Natural killer cell (primary cell): ENCODE measurements at regions not wholly inside any gene's neighbourhood (a gene's known extent, or its start where the extent isn't known, plus 50 kb on each side); places are given as distances from the start of the nearest gene placed in this dataset.

Experiments used
- ATAC-seq, 3 donors: fragments of 150-1000 bp in 2 of 3; fragments of 200-7000 bp in 1 of 3; cut with Tn5 transposase; 1 replicate in 1 of 3; 2 replicates in 2 of 3; pipeline ENCODE4 v1.10.0; 2021; ENCODE audit warnings: mild to moderate bottlenecking in 2 of 3, moderate library complexity in 2 of 3
- DNase-seq, 2 donors: peaks; one replicate each; pipeline versions ENCODE4 v3.0.0 to v3.0.0-alpha.2; 2013 to 2021; ENCODE audit warnings: mixed read lengths in 1 of 2
- H3K27ac ChIP-seq: one replicate; pipeline ENCODE4 v1.5.1; 2013; ENCODE audit warnings: mild to moderate bottlenecking, low read length
- H3K27me3 ChIP-seq: one replicate; pipeline ENCODE4 v1.6.1; 2013; ENCODE audit warnings: low read length; ENCODE audit not compliant: control insufficient read depth, insufficient read depth
- H3K36me3 ChIP-seq: one replicate; pipeline ENCODE4 v1.6.1; 2013; ENCODE audit warnings: low read length; ENCODE audit not compliant: control insufficient read depth, insufficient read depth
- H3K4me1 ChIP-seq: one replicate; pipeline ENCODE4 v1.6.1; 2013; ENCODE audit warnings: low read length; ENCODE audit not compliant: control insufficient read depth, insufficient read depth
- H3K4me3 ChIP-seq: one replicate; pipeline ENCODE4 v1.5.1; 2013; ENCODE audit warnings: low read length
- H3K9me3 ChIP-seq: one replicate; pipeline ENCODE4 v1.6.1; 2013; ENCODE audit warnings: low read length; ENCODE audit not compliant: control insufficient read depth, insufficient read depth
- H3K27ac Mint-ChIP-seq, 2 donors: one replicate each; pipeline ENCODE4 v1.8.0; 2022; ENCODE audit warnings: mild to moderate bottlenecking in 2 of 2, mixed read lengths in 2 of 2, moderate library complexity in 1 of 2
- H3K27me3 Mint-ChIP-seq, 2 donors: one replicate each; pipeline ENCODE4 v1.8.0; 2022; ENCODE audit warnings: low read depth in 2 of 2, mixed read lengths in 2 of 2
- H3K36me3 Mint-ChIP-seq: one replicate; pipeline ENCODE4 v1.8.0; 2022; ENCODE audit warnings: mixed read lengths
- H3K4me1 Mint-ChIP-seq, 2 donors: one replicate each; pipeline ENCODE4 v1.8.0; 2022; ENCODE audit warnings: mixed read lengths in 2 of 2
- H3K4me3 Mint-ChIP-seq: one replicate; pipeline ENCODE4 v1.8.0; 2022; ENCODE audit warnings: mild to moderate bottlenecking, moderate library complexity, mixed read lengths
- H3K9me3 Mint-ChIP-seq, 2 donors: one replicate each; pipeline ENCODE4 v1.8.0; 2022; ENCODE audit warnings: mixed read lengths in 2 of 2
- CTCF ChIP-seq: fragments of 200-600 bp; IDR thresholded peaks from one replicate; pipeline ENCODE4 v1.8.0; 2022; ENCODE audit warnings: antibody characterized with exemption
- whole genome bisulfite sequencing: methylation state at CpG from one replicate; pipeline ENCODE4 v1.1.7; 2013; ENCODE audit warnings: missing lambda C conversion rate; ENCODE audit not compliant: insufficient coverage; 5-methylcytosine and 5-hydroxymethylcytosine counted together
- intact Hi-C: fragments of 100-400 bp; cut with micrococcal nuclease; formaldehyde crosslinking; loops from one replicate; pipeline ENCODE4 v1.14.2; 2022

GRCh38 chr11:134843735-134844134, 431.7 kb upstream of the B3GAT1 start:
- H3K27me3 Mint-ChIP-seq, result peaks cover 6 to 9% of the 10 kb centered on the region in 2 donors
- no peaks in the 10 kb centered on the region for H3K4me1 Mint-ChIP-seq
- TF ChIP-seq CTCF, result no peak
- ATAC-seq, result no peak
- Histone ChIP-seq H3K4me1 (no peaks in the 10 kb centered on the region), H3K27me3 (no peaks in the 10 kb centered on the region), H3K4me3 (no peak overlapping the region), H3K27ac (no peak overlapping the region), H3K36me3 (no peaks in the 10 kb centered on the region), H3K9me3 (no peaks in the 10 kb centered on the region)
- no peak overlapping the region for H3K4me3 Mint-ChIP-seq
- intact Hi-C loops, result no loop called here
- DNase-seq, result no peak
- WGBS, result 82% methylated on average over 9 of the region's 9 CpGs
- H3K36me3 Mint-ChIP-seq, result no peaks in the 10 kb centered on the region
- H3K27ac Mint-ChIP-seq, result no peak overlapping the region
- H3K9me3 Mint-ChIP-seq, result no peaks in the 10 kb centered on the region

DNA sequence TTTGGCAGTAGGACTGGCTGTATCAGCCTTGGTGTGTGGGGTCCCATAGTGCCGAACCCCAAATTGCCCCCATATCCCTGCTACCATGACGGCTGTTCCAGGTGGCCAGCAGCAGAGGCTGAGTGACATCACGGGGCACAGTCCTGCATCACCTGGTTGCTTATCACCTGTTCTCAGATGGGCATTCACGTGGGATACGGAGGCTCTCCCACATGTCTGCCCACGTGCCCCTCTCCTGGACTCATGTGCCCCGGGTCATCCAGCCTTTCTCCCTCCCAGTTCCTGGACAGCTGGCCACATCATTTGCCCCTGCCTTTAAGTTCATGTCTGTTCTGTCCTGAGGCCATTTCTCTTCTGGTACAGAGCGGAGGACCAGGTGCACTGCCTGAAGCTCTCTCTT, 431.0 kb upstream of the B3GAT1 start:
- Mint-ChIP-seq H3K9me3 (no peaks in the 10 kb centered on the region), H3K27me3 (peaks cover 6 to 9% of the 10 kb centered on the region in 2 donors), H3K4me1 (no peaks in the 10 kb centered on the region), H3K36me3 (no peaks in the 10 kb centered on the region), H3K27ac (no peak overlapping the region), H3K4me3 (no peak overlapping the region)
- no peaks in the 10 kb centered on the region for H3K27me3 ChIP-seq
- H3K4me1 ChIP-seq, result no peaks in the 10 kb centered on the region
- intact Hi-C loops, result no loop called here
- H3K36me3 ChIP-seq, result no peaks in the 10 kb centered on the region
- TF ChIP-seq CTCF, result no peak
- no peak overlapping the region for H3K4me3 ChIP-seq
- DNase-seq, result no peak
- ATAC-seq, result no peak
- 84% methylated on average over 8 of the region's 8 CpGs for WGBS
- no peaks in the 10 kb centered on the region for H3K9me3 ChIP-seq
- H3K27ac ChIP-seq, result no peak overlapping the region

DNA sequence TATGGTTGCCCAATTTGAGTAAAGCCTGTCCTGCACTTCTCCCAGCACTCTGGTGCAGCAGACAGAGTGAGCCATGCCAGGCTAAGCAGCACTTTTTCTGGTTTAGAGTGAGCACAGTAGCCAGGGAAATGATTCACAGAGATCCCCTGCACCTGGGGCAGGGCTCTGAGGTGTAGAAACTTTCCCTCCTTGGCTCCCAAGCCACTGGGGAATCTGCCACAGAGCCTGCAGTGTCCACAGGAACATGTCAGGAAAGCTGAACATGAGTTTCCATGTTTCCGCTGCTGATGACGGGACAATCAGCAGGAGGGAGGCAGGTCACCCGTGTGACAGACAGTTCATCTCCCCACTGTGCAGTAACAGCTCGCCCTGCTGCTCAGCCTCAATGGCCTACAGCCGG, 429.9 kb upstream of the B3GAT1 start:
- no peak for ATAC-seq
- H3K9me3 ChIP-seq, result no peaks in the 10 kb centered on the region
- no peaks in the 10 kb centered on the region for H3K27me3 ChIP-seq
- no peaks in the 10 kb centered on the region for H3K9me3 Mint-ChIP-seq
- H3K4me3 ChIP-seq, result no peak overlapping the region
- H3K27me3 Mint-ChIP-seq, result peaks cover 6 to 9% of the 10 kb centered on the region in 2 donors
- intact Hi-C loops, result no loop called here
- H3K4me1 Mint-ChIP-seq, result no peaks in the 10 kb centered on the region
- no peak overlapping the region for H3K27ac Mint-ChIP-seq
- H3K27ac ChIP-seq, result no peak overlapping the region
- H3K4me3 Mint-ChIP-seq, result no peak overlapping the region
- no peak for DNase-seq
- no peaks in the 10 kb centered on the region for H3K36me3 Mint-ChIP-seq
- 84% methylated on average over 5 of the region's 5 CpGs for WGBS
- no peaks in the 10 kb centered on the region for H3K4me1 ChIP-seq
- no peaks in the 10 kb centered on the region for H3K36me3 ChIP-seq
- no peak for TF ChIP-seq CTCF

DNA sequence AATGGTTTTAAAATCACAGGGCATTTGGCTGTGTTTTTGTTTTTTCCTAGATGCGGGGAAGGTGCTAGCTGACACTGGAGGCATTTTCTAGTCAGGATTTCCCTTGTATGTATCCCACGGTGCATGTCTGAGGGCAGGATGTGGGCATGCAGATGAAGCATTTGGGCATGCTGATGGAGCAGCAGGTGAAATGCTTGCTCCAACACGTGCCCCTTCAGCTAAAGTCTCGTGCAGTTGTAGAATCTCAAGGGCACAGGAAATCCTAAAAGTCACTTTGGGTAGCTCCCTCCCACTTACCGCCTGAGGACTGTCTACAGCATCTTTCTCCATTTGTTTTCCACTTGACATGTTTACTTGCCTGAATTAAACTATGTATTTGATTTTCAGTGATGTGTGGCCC, 429.4 kb upstream of the B3GAT1 start:
- Mint-ChIP-seq H3K9me3 (no peaks in the 10 kb centered on the region), H3K4me1 (no peaks in the 10 kb centered on the region), H3K4me3 (no peak overlapping the region), H3K36me3 (no peaks in the 10 kb centered on the region), H3K27me3 (peaks cover 6 to 9% of the 10 kb centered on the region in 2 donors), H3K27ac (no peak overlapping the region)
- Histone ChIP-seq H3K4me3 (no peak overlapping the region), H3K27me3 (no peaks in the 10 kb centered on the region), H3K4me1 (no peaks in the 10 kb centered on the region), H3K36me3 (no peaks in the 10 kb centered on the region), H3K9me3 (no peaks in the 10 kb centered on the region), H3K27ac (no peak overlapping the region)
- 61% methylated on average over 5 of the region's 5 CpGs for WGBS
- TF ChIP-seq CTCF, result no peak
- no peak for ATAC-seq
- intact Hi-C loops, result no loop called here
- no peak for DNase-seq
